ENCODE measurements at regions not wholly inside any gene's neighbourhood (a gene's known extent, or its start where the extent isn't known, plus 50 kb on each side); places are given as distances from the start of the nearest gene placed in this dataset.

- no peak for DNase-seq (ENCODE audit: low spot score)
These were observed 102.7 kb upstream of the NPTX2 start for GRCh38 chr7:98514211-98515031.

DNA sequence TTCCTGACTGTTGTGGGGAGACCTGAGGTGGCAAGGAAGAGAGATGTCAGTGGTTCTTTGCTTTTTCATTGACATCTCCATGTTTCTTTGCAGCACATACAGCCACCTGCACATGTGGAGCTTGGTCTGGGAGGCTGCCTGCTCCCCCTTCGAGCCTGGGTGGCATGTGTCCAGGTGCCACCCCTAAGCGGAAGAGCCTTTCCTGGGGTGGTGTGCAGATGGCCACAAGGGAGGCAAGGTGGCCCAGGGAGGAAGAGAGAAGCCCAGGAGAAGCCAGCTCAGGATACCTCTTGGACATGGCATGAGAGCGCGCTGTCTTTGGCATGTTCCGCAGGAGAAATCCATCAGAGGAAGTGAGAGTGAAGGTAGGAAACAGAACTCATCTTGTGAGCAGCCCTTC lies 105.9 kb upstream of the NPTX2 start:
- no peak for DNase-seq (ENCODE audit: low spot score)

GRCh38 chr7:98509836-98510235 lies 107.2 kb upstream of the NPTX2 start:
- DNase-seq (ENCODE audit: low spot score): no peak

- no peak for DNase-seq (ENCODE audit: low spot score)
These were observed 105.6 kb upstream of the BAIAP2L1 start for GRCh38 chr7:98506471-98506870.

GRCh38 chr7:98500764-98501163 lies 99.9 kb upstream of the BAIAP2L1 start:
- DNase-seq (ENCODE audit: low spot score): no peak

- DNase-seq (ENCODE audit: low spot score): no peak
These were observed 95.7 kb upstream of the BAIAP2L1 start for GRCh38 chr7:98496618-98497017.

GRCh38 chr7:98495200-98495955 lies 94.5 kb upstream of the BAIAP2L1 start:
- no peak for DNase-seq (ENCODE audit: low spot score)

DNA sequence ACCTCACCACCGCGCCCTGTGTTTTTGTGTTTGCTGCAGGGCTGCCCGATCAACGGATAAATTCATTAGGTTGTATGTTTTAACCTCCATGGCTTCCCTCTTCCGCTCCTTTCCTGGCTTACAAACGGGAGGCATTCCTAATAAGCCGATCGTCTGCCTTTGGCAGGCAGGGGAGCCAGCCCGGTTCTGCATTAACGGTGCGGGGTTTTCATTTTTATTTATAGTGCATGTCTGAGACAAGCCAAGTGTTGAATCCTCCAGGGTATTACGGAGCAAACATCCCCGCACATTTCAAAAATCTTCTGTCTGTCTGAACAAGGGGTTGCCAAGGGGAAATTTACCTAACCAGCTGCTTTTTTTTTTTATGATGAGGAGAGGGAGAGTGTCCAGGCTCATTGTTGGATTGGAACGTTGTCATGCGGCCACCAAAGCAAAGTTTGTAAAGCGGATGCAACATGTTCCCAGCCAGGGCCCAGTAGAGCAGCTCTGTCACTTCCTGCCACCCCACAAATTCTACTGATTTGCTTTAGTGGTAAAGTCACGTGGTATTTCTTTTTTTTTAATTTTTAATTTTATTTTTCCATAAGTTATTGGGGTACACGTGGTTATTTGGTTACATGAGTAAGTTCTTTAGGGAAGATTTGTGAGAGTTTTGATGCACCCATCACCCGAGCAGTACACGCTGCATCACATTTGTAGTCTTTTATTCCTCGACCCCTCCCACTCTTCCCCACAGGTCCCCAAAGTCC lies 92.3 kb upstream of the BAIAP2L1 start:
- DNase-seq (ENCODE audit: low spot score): no peak

DNA sequence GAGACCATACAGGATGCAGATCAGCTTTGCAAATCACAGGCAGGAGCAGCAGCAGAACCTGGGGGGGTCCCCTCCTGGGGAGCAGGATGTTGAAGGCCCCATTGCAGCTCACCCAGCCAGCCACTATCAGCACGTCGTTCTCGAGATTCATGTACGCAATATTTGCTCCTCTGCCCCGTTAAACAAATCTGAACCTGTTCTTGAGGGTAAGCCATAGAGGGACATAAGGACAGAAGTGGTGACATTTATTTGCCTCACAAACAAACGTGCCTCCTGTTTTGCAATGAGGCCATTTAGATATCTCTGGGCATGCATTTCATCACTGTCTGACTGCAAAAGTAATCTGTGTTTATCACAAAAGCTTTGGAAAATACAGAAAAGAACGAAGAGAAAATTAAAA lies 87.3 kb upstream of the BAIAP2L1 start:
- no peak for DNase-seq (ENCODE audit: low spot score)

DNA sequence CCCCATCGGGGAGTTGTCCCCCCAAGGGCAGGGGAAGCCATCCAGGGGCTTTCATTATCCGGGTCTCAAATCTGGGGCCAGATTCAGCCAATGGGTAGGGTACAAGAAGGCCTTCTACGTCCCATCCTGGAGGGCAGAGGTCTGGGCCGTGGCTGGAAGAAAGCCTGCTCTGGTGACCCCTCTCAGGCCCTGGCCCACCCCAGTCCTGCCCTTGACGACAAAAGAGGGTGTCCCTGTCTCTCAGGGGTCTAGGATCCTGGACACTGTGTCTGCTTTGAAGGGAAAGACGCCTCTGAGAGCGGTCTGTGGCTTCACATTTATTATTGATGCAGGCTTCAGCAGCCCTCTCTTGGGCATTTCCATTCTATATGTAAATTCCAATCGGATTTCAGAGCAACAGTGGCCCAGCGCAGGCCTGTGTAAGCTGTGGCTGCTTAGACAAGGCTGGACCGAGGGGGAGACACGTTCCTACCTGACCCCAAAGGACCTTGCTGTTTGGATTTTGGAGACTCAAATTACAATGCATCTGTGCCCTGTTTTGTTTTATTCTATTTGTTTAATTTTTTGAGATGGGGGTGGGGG lies 83.2 kb upstream of the BAIAP2L1 start:
- DNase-seq (ENCODE audit: low spot score): no peak

DNA sequence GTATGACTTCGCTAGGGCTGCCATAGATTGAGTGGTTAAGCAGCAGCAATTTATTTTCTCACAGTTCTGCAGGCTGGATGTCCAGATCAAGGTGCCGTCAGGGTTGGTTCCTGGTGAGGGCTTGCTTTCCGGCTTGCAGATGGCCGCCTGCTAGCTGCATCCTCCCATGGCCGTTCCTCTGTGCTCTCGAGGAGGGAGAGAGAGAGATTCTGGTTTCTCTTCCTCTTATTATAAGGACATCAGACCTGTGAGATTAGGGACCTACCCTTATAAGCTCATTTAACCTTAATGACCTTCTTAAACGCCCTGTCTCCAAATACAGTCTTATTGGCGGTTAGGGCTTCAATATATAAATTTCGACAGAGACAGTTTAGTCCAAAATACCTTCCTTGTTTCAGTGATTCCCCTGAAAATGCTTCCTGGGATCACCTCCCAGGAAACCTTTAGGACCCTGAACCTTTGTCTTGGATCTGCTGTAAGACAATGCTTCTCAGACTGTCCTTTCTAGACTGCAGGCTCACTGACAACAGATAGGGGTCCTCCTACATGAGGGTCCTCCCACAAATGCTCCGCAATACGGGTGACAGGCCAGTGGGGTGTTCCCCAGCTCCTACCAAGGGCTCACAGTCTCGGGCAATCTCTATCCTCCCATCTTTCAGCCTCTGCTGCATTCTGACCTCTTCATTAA lies 82.5 kb upstream of the BAIAP2L1 start:
- DNase-seq (ENCODE audit: low spot score): no peak

GRCh38 chr7:98479318-98479717 lies 78.4 kb upstream of the BAIAP2L1 start:
- DNase-seq (ENCODE audit: low spot score): no peak

DNA sequence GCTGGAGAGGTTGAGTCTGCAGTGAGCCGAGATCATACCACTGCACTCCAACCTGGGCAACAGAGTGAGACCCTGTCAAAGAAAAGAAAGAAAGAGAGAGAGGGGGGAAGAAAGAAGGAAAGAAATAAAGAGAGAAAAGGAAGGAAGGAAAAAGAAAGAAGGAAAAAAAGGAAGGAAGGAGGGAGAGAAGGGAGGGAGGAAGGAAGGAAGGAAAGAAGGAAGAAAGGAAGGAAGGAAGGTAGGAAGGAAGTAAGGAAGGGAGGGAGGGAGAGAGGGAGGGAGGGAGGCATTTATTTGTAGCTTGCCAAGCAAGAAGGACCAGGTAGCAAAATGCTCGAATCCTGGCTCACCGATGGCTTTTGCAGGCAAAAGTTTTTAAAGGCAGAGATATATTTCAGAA lies 74.5 kb upstream of the BAIAP2L1 start:
- DNase-seq (ENCODE audit: low spot score): no peak

DNA sequence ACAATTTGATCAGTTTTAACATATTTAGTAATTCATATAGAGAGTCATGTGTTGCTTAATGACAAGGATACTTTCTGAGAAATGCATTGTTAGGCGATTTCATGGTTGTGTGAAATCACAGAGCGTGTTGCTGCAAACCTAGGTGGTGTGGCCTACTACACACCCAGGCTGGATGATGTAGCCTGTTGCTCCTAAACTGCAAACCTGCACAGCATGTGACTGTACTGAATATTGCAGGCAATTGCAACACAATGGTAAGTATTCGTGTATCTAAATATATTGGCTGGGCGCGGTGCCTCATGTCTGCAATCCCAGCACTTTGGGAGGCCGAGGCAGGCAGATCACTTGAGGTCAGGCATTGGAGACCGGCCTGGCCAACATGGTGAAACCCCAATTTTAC lies 73.7 kb upstream of the BAIAP2L1 start:
- DNase-seq (ENCODE audit: low spot score): no peak

DNA sequence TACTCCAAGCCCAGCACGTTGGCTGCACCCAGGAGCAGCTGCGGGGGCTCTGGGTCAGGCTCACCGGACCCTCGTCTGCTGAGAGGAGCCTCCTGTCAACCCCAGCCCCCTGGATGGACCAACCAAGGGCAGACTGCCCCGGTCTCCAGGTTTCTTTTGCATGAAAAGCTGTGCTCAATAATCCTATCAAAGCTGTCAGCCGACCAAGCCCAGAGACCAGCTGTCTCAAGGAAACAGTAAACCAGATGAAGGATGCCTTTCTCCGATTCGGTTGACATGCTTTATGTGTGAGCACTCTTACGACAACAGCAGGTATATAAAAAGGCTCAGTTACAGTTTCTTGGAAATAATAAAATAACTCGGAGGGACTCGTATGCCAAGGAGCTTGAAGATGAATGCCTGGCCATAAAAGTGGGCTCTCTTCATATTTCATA lies 71.6 kb upstream of the BAIAP2L1 start:
- DNase-seq (ENCODE audit: low spot score): no peak

GRCh38 chr7:98470485-98471240 lies 69.8 kb upstream of the BAIAP2L1 start:
- no peak for DNase-seq (ENCODE audit: low spot score)

GRCh38 chr7:98469088-98469487 lies 68.2 kb upstream of the BAIAP2L1 start:
- DNase-seq (ENCODE audit: low spot score): no peak

GRCh38 chr7:98467570-98468312 lies 66.9 kb upstream of the BAIAP2L1 start:
- no peak for DNase-seq (ENCODE audit: low spot score)

GRCh38 chr7:98465022-98465421 lies 64.1 kb upstream of the BAIAP2L1 start:
- no peak for DNase-seq (ENCODE audit: low spot score)

DNA sequence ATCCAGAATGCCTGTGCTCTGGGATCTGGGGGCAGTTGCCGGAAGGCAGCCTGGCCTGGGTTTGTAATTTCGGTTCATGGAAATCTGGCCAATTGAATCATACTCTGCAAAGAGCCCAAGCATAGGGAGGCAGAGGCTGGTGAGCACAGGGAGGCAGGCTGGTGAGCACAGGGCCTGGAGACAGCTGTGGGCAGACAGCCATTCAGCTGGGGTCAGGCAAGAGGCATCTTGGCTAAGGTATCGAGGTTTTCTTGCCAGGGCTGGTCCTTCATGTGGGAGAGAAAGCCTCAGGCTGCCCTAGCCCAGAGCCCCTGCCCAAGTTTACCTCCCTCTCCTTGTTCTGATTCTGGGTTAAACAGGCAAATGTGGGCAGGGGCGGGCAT lies 63.7 kb upstream of the BAIAP2L1 start:
- DNase-seq (ENCODE audit: low spot score): peak; percentile 21
